Thyroid gland (tissue), 4 donors: ENCODE measurements at regions not wholly inside any gene's neighbourhood (a gene's known extent, or its start where the extent isn't known, plus 50 kb on each side); places are given as distances from the start of the nearest gene placed in this dataset.
"Not testable (repeated sequence)": the region's sequence is repeated elsewhere in the genome, so short reads cannot be mapped to it uniquely, and the experiment has no call there.

Experiments
- POLR2A ChIP-seq, 2 donors: fragments of 450-650 bp; IDR thresholded peaks; one replicate each; pipeline ENCODE4 v1.6.1; 2017; ENCODE audit warnings: antibody characterized with exemption in 2 of 2, mild to moderate bottlenecking in 2 of 2, moderate library complexity in 1 of 2
- TF ChIP-seq, protein P1 (sequence below), 6 experiments: fragments of 200-600 bp in 3 of 6; fragments of 450-650 bp in 3 of 6; sonication (generic) in 3 of 6; IDR thresholded peaks; one replicate each; pipeline ENCODE4 v1.5.1; 2016 to 2019; ENCODE audit warnings: antibody characterized with exemption in 6 of 6, mild to moderate bottlenecking in 2 of 6, inconsistent platforms in 1 of 6, moderate library complexity in 1 of 6

DNA sequence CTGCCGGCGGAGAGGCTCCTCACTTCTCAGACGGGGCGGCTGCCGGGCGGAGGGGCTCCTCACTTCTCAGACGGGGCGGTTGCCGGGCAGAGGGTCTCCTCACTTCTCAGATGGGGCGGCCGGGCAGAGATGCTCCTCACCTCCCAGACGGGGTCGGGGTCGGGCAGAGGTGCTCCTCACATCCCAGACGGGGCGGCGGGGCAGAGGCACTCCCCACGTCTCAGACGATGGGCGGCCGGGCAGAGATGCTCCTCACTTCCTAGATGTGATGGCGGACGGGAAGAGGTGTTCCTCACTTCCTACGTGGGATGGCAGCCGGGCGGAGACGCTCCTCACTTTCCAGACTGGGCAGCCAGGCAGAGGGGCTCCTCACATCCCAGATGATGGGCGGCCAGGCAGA is 126.5 kb upstream of the PTPRG start:
- TF ChIP-seq, protein P1, sequence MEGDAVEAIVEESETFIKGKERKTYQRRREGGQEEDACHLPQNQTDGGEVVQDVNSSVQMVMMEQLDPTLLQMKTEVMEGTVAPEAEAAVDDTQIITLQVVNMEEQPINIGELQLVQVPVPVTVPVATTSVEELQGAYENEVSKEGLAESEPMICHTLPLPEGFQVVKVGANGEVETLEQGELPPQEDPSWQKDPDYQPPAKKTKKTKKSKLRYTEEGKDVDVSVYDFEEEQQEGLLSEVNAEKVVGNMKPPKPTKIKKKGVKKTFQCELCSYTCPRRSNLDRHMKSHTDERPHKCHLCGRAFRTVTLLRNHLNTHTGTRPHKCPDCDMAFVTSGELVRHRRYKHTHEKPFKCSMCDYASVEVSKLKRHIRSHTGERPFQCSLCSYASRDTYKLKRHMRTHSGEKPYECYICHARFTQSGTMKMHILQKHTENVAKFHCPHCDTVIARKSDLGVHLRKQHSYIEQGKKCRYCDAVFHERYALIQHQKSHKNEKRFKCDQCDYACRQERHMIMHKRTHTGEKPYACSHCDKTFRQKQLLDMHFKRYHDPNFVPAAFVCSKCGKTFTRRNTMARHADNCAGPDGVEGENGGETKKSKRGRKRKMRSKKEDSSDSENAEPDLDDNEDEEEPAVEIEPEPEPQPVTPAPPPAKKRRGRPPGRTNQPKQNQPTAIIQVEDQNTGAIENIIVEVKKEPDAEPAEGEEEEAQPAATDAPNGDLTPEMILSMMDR (IDR thresholded peaks at IDR 0.05), result not testable (repeated sequence)
- TF ChIP-seq POLR2A (IDR thresholded peaks at IDR 0.05), result not testable (repeated sequence)
